CD4-positive, alpha-beta T cell treated with Interleukin-6 for 4 hours (primary cell): ENCODE measurements at regions not wholly inside any gene's neighbourhood (a gene's known extent, or its start where the extent isn't known, plus 50 kb on each side); places are given as distances from the start of the nearest gene placed in this dataset.
"Not testable (repeated sequence)": the region's sequence is repeated elsewhere in the genome, so short reads cannot be mapped to it uniquely, and the experiment has no call there.

Experiments
- DNase-seq: peaks from one replicate; pipeline ENCODE4 v3.0.0-alpha.2; 2020; ENCODE audit warnings: mixed read lengths

DNA sequence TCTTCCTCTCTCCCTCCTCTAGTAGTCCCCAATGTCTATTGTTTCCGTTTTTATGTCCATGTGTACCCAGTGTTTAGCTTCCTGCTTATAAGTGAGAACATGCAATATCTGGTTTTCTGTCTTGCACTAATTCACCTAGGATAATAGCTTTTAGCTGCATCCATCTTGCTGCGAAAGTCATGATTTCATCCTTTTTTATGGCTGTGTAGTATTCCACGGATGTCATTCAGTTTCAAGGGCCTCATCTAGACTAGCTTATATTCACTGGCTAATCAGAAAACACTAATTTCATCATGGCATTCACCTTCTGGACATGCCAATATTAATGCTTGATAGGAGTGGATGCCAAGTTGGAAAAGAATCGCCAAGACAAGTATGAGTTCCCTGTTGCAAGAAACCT, 619.6 kb upstream of the AUTS2 start:
- no peak for DNase-seq

DNA sequence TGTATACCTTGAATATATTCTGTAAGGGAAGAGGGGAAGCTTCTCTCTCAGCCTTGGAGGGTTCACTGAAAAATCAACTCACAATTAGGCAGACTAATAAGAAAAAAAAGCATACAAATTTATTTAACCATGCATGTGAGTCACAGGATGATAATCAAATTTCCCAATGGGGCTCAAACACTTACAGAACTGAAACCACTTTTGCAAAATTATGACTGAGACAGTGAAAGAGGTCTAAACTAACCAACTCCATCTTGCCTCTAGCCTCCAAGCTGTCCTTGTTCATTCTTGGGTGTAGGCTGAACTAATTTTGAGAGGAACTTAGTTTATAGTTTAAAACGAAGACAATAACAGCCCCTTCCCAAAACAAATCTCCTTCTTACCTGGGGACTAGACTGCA, 618.3 kb upstream of the AUTS2 start:
- no peak for DNase-seq

DNA sequence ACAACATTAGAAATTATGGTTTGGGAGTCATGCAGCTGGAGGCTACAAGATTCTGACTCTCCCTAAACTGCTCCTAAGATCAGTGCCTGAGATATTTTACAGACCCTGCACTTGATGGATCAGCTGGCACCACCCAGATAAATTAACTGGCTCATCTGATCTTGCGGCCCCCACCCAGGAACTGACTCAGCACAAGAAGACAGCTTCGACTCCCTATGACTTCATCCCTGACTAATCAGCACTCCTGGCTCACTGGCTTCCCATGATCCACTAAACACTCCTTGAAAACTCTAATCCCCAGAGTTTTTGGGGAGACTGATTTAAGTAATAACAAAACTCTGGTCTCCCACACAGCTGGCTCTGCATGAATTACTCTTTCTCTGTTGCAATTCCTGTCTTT, 617.8 kb upstream of the AUTS2 start:
- not testable (repeated sequence) for DNase-seq

DNA sequence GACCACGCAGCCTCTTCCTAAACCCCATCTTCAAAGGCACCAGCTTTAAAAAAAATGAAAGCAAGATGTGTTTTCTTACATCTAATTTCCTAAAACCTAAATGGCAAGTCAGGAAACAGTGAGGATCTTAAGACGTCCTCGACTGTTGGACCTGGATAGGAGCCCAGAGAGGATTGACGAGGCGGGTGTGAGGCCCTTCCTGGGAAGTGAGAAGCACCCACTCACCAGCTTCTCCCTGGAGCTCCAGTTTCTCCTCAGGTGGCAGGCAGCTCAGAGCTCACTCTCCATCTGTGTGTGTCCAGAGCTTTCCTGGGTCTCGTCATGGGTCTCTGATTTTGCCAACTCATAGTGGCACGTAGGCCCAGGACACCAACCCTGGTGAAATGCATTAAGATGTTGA, 614.0 kb upstream of the AUTS2 start:
- no peak for DNase-seq

DNA sequence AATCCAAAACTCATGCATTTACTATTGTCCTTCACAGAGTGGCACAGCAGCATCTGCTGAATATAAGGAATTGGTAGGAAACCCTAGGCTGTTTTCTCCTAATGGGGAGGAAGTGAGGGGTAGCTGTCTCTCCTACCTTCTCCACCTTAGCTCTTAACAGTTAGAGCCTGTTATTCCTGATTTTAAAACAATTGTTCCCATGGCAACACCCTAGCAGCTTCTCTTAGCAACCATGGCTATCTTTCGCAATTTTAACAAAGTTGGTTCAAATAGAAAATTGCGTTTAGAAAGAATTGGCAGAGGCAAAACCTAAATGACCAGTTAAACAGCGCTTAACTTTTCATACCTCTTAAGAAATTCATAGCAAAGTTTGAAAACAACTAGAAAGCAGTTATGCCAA, 603.4 kb upstream of the AUTS2 start:
- no peak for DNase-seq

DNA sequence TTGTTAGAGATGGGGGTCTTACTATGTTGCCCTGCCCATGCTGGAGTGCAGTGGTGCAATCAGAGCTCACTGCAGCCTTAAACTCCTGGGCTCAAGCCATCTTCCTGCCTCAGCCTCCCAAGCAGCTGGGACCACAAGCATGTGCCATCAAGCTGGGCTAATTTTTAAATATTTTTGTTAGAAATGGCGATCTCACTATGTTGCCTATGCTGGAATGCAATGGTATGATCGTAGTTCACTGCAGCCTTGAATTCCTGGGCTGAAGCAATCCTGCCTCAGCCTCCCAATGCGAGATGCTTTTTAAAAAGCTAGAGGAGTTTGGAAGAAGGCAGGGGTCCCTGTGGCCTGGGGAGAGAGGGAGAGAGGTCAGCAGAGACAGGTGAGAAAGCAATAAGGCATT, 600.1 kb upstream of the AUTS2 start:
- DNase-seq: no peak

DNA sequence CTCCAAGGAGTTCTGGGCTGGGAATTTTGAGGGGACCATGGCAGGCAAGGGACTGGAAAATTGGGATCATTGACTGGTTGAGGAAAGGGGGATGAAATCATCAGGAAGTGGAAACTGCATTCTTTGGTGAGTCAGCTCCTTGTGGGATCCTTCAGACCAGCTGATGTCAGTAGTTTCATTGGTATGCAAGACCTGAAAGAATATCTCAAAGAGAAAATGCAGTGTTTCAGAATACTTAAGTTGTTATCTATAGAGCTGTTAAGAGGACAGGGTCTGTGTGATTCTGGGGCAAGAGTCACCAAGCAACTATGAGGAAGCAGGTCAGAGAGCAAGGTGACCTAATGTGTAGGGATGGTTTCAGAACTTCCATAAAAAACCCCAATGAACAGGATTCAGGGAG, 595.9 kb upstream of the AUTS2 start:
- no peak for DNase-seq

DNA sequence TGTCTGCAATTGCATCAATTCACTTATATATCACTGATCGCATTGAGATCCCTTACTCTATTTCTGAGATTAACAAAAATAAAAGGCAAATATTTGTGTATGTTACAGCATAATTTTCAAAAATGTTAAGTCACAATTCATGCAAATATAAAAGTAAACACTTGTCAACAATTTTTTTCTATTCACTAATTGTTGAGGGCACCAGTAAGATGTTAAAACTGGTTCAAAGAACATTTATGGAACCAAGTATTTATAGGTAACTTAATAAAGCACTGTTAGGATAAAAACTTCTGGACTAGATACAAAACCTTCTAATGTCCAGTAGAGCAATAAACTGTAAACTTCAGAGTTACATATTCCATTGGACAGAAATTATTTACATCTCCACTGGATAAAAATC, 586.1 kb upstream of the AUTS2 start:
- DNase-seq: no peak

DNA sequence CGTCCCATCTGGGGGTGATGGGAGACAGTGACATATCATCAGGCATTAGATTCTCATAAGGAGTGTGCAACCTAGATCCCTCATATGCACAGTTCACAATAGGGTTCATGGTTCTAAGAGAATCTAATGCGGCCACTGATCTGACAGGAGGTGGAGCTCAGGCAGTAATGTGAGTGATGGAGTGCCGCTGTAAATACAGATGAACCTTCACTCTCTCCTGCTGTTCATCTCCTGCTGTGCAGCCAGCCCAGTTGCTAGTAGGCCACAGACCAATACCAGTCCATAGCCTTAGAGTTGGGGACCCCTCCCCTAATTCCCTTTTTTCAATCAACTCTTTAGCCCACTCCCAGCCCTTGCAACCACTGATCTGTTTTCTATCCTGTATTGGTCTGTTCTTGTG, 581.1 kb upstream of the AUTS2 start:
- DNase-seq: no peak

DNA sequence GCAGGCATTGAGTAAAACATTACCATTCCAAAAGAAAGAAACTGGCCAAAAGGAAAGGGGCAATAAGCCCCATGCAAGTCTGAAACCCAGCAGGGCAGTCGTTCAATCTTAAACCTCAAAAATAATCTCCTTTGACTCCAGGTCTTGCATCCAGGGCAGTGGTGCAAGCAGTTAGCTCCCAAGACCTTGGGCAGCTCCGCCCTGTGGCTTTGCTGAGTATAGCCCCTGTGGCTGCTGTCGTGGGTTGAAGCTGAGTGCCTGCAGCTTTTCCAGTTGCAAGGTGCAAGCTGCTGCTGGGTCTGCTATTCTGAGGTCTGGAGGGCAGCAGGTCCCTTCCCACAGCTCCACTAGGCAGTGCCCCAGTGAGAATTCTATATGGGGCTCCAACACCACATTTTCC, 580.1 kb upstream of the AUTS2 start:
- DNase-seq: no peak

DNA sequence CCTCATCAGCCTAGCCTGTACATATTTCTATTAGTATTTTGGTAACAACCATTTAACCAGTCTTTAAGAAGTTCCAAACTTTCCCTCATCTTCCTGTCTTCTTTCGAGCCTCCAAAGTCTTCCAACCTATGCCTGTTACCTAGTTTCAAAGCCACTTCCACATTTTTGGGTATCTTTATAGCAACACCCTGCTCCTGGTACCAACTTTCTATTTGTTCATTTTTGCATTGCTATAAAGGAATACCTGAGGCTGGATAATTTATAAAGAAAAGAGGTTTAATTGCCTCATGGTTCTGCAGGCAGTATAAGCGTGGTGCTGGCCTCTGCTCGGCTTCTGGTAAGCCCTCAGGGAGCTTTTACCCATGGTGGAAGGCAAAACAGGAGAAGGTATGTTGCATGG, 578.8 kb upstream of the AUTS2 start:
- DNase-seq: no peak

DNA sequence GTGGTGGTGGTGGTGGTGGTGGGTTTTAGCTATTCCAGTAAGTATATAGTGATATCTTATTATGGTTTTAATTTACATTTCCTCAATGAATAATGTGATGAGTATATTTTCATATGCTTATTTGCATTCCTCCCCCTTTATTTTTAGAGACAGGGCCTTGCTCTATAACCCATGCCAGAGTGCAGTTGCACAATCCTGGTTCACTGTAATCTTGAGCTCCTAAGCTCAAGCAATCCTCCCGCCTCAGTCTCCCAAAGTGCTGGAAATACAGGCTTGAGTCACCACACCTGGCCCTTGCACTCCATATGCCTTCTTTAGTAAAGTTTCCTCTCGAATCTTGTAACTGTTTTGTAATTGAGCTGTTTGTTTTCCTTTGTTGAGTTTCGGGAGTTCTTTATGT, 577.7 kb upstream of the AUTS2 start:
- no peak for DNase-seq

DNA sequence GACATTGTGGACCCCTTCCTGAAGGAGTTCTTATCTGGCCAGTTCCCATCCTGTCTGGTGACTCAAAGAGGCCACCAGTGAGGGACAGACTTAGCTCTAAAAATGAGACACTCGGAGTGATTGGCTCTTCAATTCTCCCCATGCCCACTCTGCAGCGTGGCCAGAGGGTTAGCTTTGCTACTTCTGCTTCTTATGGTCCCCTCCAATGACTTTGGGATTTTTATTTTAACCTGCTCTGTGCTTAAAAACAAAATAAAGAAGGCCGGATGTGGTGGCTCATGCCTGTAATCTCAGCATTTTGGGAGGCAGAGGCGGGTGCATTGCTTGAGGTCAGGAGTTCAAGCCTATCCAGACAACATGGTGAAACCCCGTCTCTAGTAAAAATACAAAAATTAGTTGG, 573.0 kb upstream of the AUTS2 start:
- DNase-seq: no peak

DNA sequence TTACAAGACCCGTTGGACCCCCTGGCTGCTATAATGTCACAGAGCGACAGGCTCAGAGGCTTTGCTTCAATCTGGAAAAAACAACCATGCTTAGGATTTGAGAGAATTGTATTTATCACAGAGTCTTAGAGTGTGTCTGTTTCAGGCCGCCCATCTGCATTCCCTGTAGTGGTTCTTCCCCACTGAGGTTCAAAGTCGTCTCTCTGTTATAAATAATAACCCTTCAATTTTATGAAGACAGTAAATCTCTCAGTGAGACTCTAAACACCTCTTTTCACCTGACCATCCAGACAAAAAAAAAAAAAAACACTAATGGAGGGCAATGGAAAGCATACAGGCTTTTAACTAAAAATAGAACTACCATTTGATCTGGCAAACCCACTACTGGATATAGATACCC, 565.4 kb upstream of the AUTS2 start:
- DNase-seq: no peak

DNA sequence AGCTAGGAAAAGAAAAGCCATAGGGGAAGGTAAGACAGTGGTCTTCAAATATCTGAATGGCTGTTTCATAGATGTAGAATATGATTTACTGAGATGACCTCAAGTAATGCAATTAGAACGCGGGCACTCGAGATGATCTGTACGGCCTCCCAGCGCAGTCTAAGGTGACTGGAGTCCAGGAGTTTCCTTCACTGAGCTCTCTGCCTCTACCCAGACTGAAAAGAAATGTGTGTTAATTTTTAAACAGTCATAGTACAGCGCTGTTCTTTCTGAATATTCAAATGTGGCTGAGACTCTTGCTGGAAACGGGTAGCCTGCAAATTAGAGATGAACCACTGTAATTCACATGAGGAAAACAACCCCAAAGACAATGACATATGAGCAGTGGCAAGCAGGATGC, 562.4 kb upstream of the AUTS2 start:
- no peak for DNase-seq

DNA sequence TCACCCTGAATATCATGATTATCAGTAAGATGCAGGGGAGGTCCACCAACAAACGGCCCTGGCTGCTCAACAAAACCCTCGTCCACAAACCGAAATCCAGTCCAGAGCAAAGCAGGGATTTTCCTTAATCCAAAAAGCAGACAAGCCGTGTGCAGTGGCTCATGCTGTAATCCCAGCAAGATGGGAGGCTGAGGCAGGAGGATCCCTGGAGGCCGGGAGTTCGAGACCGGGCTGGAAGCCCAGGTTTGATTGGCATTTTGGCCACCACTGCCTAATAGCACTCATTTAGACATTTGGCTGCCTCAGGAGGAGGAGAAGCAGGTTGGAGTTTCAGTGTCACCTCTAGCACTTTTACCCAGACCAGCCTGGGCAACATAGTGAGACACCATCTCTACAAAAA, 562.0 kb upstream of the AUTS2 start:
- DNase-seq: no peak

DNA sequence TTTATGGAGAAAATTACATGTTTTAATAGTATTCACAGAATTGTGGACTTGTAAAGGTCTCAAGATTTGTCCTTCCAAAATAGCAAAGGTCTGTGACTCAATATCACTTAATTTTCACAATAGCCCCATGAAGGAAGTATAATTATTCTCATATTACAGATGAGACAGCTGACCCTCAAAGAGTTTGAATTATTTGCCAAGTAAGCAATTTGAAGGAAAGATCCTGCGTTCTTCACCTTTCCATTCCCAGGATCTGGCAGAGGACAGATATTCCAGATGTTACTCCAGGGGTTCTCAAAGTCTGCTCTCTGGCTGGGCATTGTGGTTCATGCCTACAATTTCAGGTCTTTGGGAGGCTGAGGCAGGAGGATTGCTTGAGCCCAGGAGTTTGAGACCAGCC, 559.4 kb upstream of the AUTS2 start:
- no peak for DNase-seq

DNA sequence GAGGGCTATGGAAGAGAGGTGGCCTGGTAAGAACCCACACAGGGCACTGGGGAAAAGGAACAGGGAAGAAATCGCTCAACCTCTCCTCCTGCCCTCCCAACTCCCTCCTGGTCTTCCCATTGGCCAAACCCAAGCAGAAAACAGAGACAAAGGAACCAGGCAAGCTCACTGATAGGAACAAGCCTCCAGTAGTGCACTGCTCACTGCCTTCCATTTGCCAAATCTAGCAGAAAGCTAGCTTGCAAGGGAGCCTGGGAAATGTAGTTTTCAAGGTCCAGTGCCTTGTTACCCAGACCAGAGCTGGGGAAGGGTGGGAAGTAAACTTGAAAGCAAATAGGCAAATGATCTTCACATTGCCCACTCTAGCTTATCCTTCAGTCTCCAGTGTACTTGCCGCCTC, 556.1 kb upstream of the AUTS2 start:
- DNase-seq: no peak

DNA sequence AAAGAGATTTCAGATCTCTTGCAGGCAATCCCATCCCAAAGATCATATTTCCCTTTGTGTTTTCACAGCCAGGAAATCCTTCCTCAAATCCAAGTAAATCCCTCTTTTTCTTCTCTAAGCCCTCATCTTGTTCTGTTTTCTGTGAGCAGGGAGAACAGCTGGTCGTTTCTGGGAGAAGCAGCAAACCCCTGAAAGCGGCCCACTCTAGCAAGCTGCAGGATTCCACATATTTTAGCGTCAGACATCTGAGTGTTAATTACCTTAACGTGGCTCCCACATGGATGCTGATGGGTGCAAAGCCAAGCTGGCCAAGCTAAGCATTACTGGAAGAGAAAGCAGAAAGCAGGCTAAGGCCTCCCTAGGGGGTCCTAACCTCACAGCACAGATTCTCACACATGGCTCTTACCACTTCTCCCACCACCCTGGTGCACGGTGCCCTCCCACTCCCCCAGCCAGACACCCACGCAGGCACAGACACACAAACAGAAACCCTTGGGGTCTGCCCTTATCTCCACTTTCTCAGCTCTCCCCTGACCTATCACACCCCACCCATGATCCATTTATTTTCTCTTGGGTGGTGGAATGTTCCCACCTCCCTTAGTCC, 551.0 kb upstream of the AUTS2 start:
- no peak for DNase-seq

DNA sequence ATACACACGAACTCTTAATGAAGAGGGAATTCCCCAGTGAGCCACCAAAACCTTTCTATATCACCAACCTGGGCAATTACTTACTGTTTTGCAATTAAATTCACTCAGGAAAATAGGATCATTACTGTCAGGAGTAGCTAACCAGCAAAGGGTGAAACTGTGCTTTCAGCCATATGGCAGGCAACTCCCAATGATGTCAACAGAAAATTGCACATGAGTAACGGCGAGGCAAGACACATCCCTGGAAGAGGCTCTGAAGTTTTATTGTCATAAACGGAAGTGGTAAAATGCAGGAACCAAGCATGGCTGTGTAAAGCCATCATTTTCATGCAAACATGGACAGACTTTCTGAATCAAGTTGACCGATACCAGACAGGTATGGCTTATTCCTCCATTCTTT, 548.9 kb upstream of the AUTS2 start:
- DNase-seq: no peak

DNA sequence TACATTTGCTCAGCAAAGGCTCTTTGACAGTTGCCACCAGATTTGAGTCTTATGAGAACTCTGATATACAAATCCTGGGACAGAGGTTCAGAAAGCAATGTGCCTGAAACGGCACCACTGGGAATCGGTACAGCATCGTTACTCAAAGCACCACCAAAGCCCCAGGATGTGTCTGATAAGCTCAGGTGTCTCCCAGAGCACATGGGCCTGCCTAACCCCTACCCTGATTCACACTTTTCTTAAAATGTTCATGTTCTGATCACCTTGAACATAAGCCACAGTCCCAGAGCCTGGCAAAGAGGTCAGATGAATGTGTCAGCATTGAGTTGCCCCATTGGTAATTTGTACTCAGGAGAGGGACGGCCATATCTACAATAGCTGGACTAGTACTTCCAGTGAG, 545.8 kb upstream of the AUTS2 start:
- DNase-seq: no peak

DNA sequence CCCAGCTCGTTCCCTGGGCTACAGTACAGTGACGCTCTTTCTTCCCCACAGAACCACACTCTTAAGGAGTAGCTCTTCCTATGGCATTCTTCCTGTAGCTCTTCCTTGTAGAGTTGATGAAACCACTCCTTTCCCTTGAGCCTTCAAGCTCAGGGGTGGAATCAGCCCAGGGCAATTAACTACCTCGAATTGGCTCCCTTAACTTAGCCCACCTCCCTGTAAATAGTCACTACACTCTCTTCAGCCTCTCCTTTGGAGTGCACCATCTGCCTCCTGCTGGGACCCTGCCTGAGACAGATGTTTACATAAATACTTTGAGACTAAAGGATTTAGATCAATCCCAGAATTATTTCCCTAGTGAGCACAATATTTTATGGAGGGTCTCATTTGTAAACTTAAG, 537.8 kb upstream of the AUTS2 start:
- DNase-seq: no peak

DNA sequence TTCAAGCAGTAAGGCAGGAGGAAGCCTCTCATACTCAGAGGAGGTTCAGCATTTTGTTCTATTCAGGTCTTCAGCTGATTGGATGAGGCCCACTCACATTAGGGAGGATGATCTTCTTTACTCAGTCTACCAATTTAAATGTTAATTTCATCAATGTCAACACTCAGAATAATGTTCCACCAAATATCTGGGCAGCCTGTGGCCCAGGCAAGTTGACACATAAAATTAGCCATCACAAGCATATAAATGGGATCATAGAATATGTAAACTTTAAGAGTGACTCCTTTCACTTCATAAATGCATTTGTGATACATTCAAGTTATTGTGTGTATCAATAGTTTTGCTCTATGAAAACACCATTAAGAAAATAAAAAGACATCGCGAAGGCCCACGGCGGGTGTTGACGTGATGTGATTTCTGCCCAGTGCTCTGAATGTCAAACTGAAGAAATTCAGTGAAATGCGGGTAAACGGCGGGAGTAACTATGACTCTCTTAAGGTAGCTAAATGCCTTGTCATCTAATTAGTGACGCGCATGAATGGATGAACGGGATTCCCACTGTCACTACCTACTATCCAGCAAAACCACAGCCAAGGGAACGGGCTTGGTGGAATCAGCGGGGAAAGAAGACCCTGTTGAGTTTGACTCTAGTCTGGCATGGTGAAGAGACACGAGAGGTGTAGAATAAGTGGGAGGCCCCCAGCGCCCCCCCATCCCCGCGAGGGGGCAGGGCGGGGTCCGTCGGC, 536.1 kb upstream of the AUTS2 start:
- DNase-seq: no peak

DNA sequence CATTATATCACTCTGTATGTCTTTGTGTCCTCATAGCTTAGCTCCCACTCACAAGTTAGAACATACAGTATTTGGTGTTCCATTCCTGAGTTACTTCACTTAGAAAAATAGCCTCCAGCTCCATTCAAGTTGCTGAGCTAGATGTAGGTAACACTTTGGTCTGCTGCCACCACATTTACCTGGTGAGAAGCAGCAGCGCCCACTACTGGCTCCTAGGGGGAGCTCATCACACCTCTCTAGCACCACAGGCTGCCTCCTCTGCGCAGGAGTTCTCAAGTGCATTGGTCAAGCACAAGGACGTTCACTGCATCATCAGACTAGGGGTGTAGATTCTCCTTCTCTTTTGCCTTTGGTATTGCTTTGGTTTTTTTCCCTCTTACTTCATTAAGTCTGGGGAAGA, 530.9 kb upstream of the AUTS2 start:
- DNase-seq: no peak

DNA sequence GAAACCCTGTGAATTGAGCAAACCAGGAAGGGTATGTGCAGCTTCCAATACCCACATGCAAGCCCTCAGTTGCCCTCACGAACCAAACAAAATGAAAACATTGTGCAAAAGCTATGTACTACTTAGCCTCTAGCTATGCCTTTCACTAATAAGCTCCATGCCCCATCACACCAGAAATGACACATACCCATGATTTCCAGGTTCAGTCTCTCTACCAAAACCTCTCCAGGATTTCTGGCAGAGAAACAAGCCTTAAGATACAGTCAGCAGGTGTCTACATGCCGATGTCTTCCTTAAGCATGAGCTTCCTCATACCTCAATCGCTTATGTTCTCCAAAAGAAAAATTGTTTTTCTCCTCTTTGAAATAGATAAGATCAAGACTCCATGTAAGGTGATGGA, 527.8 kb upstream of the AUTS2 start:
- no peak for DNase-seq
